ENCODE measurements at regions not wholly inside any gene's neighbourhood (a gene's known extent, or its start where the extent isn't known, plus 50 kb on each side); places are given as distances from the start of the nearest gene placed in this dataset.
"Not testable (repeated sequence)": the region's sequence is repeated elsewhere in the genome, so short reads cannot be mapped to it uniquely, and the experiment has no call there.

DNA sequence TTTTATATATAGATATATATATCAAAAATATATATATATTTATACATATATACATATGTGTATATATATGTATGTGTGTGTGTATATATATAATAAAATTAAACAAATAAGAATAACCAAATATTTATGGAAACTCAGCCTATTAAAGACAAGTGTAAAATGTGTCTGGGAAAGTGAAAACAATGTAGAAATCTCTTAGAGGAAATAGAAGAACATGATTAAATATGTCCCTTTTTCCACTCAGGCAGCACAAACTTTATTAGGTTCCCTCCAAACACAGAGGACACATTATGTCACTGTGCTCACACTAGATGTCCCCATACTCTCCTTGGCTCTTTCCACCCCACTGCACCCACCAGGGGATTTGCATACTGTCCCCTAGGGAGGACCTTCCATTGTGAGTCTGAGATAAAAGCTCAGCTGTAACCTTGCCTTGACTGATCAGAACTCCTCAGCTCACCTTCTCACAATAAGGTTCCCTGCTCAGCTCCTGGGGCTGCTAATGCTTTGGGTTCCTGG is 1360.7 kb downstream of the RPIA start:
- TF ChIP-seq POLR2AphosphoS5, EP300, POLR2A (IDR thresholded peaks at IDR 0.05): not testable (repeated sequence)
- TF ChIP-seq, protein P1, sequence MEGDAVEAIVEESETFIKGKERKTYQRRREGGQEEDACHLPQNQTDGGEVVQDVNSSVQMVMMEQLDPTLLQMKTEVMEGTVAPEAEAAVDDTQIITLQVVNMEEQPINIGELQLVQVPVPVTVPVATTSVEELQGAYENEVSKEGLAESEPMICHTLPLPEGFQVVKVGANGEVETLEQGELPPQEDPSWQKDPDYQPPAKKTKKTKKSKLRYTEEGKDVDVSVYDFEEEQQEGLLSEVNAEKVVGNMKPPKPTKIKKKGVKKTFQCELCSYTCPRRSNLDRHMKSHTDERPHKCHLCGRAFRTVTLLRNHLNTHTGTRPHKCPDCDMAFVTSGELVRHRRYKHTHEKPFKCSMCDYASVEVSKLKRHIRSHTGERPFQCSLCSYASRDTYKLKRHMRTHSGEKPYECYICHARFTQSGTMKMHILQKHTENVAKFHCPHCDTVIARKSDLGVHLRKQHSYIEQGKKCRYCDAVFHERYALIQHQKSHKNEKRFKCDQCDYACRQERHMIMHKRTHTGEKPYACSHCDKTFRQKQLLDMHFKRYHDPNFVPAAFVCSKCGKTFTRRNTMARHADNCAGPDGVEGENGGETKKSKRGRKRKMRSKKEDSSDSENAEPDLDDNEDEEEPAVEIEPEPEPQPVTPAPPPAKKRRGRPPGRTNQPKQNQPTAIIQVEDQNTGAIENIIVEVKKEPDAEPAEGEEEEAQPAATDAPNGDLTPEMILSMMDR (IDR thresholded peaks at IDR 0.05): not testable (repeated sequence)

Measured in suprapubic skin (tissue), 4 donors.